Right ventricle myocardium superior (tissue), 1 donor: ENCODE measurements at regions not wholly inside any gene's neighbourhood (a gene's known extent, or its start where the extent isn't known, plus 50 kb on each side); places are given as distances from the start of the nearest gene placed in this dataset.
"Not testable (repeated sequence)": the region's sequence is repeated elsewhere in the genome, so short reads cannot be mapped to it uniquely, and the experiment has no call there.

Source experiments
- ATAC-seq: fragments of 200-7000 bp; cut with Tn5 transposase; one replicate; pipeline ENCODE4 v1.9.1; 2020; ENCODE audit warnings: mild to moderate bottlenecking; ENCODE audit not compliant: poor library complexity
- DNase-seq: peaks from one replicate; pipeline ENCODE4 v3.0.0-alpha.2; 2020
- intact Hi-C: fragments of 100-400 bp; cut with DNase I; formaldehyde crosslinking; loops from one replicate; pipeline ENCODE4 v1.11.2; 2022
- donor health status: DM: no; HTN: yes; CAD: no; lungs with severe emphysema.

- intact Hi-C loops, DNase-seq, ATAC-seq: not testable (repeated sequence)
These were observed 61.3 kb downstream of the ZNF860 start for GRCh38 chr3:32042867-32043266.

- DNase-seq (no peak), ATAC-seq (peak; percentile 95)
- intact Hi-C loops: no loop called here
These were observed 61.1 kb upstream of the GPD1L start for GRCh38 chr3:32045091-32045915.

- no peak for ATAC-seq
- intact Hi-C loops: no loop called here
- no peak for DNase-seq
These were observed 60.3 kb upstream of the GPD1L start for GRCh38 chr3:32046102-32046501.

- intact Hi-C loops: no loop called here
- DNase-seq (no peak), ATAC-seq (no peak)
These were observed 57.8 kb upstream of the GPD1L start for GRCh38 chr3:32048487-32049182.

DNA sequence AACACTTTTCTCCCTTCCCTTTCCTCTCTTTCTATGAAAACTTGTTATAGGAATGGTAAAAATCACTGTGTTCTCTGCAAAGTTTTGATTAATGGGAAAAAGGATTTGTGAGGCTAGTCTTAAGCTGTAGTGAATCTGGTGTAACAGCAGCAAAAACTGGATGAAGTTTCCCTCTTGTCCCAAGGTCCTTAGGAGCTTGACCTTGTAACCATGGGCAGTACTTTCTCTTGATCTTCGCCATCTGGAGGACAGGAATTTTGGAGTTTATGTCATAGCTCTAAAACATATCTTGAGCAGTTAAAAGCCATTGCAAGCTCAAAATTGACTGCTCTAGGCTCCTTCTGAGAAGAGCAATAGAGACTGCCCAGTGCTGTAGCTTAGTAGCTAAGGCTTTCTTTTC lies 56.5 kb upstream of the GPD1L start:
- ATAC-seq: no peak

GRCh38 chr3:32052230-32052629 lies 54.2 kb upstream of the GPD1L start:
- intact Hi-C loops, ATAC-seq: not testable (repeated sequence)

More for the DNA sequence above, 56.5 kb upstream of the GPD1L start:
- DNase-seq: no peak
- intact Hi-C loops: no loop called here

GRCh38 chr3:32052851-32053250 lies 53.6 kb upstream of the GPD1L start:
- intact Hi-C loops, ATAC-seq, DNase-seq: not testable (repeated sequence)

More at GRCh38 chr3:32052230-32052629, 54.2 kb upstream of the GPD1L start:
- DNase-seq: not testable (repeated sequence)

DNA sequence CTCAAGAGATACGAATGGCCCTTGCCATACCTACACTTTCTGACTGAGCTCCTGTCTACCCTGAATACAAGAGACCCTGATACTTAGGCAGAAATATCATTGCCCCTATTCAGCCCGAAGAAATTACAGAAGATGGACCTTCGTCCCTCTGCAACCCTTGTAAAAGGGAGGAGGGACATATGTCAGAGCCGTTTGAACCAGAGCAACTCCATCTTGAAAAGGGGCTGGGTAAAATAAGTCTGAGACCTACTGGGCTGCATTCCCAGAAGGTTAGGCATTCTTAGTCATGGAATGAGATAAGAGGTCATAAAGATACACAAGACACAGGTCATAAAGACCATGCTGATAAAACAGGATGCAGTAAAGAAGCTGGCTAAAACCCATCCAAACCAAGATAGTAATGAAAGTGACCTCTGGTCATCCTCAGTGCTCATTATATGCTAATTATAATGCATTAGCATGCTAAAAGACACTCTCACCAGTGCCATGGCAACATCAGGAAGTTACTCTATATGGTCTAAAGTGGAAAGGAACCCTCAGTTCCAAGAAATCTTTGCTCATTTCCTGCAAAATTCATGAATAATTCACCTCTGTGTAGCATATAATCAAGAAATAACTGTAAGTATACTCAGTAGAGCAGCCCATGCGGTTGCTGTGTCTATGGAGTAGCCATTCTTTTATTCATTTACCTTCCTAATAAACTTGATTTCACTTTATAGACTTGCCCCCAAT lies 49.7 kb upstream of the GPD1L start:
- intact Hi-C loops: no loop called here
- no peak for DNase-seq
- ATAC-seq: no peak
